Tibial artery (tissue), 4 donors: ENCODE measurements at regions not wholly inside any gene's neighbourhood (a gene's known extent, or its start where the extent isn't known, plus 50 kb on each side); places are given as distances from the start of the nearest gene placed in this dataset.
"Not testable (repeated sequence)": the region's sequence is repeated elsewhere in the genome, so short reads cannot be mapped to it uniquely, and the experiment has no call there.

Experiments used
- DNase-seq, 2 donors: peaks; one replicate each; pipeline ENCODE4 v3.0.0-alpha.2; 2019
- H3K27ac ChIP-seq, 2 donors: fragments of 200-600 bp; sonication (generic) in 1 of 2; 1 replicate in 1 of 2; 2 replicates in 1 of 2; pipeline ENCODE4 v1.5.1; 2018 to 2019; ENCODE audit warnings: mild to moderate bottlenecking in 1 of 2
- H3K27me3 ChIP-seq, 2 donors: fragments of 200-600 bp; sonication (generic) in 1 of 2; one replicate each; pipeline versions ENCODE4 v1.5.1 to v1.6.0; 2016 to 2019
- H3K36me3 ChIP-seq, 3 donors: fragments of 200-600 bp; sonication (generic) in 2 of 3; one replicate each; pipeline ENCODE4 v1.5.1; 2016 to 2019; ENCODE audit warnings: mild to moderate bottlenecking in 2 of 3
- H3K4me1 ChIP-seq, 4 donors: fragments of 200-600 bp; sonication (generic) in 2 of 4; 1 replicate in 3 of 4; 2 replicates in 1 of 4; pipeline ENCODE4 v1.5.1; 2016 to 2019
- H3K4me3 ChIP-seq, 2 donors: fragments of 200-600 bp; sonication (generic) in 1 of 2; 1 replicate in 1 of 2; 2 replicates in 1 of 2; pipeline ENCODE4 v1.5.1; 2018 to 2019; ENCODE audit warnings: mild to moderate bottlenecking in 2 of 2
- H3K9me3 ChIP-seq, 3 donors: fragments of 200-600 bp; sonication (generic) in 1 of 3; one replicate each; pipeline ENCODE4 v1.5.1; 2016 to 2019
- CTCF ChIP-seq, 2 experiments: fragments of 200-600 bp in 1 of 2; fragments of 450-650 bp in 1 of 2; IDR thresholded peaks; one replicate each; pipeline ENCODE4 v1.5.1; 2017 to 2019; ENCODE audit warnings: antibody characterized with exemption in 2 of 2, mild to moderate bottlenecking in 1 of 2, moderate library complexity in 1 of 2
- intact Hi-C: fragments of 100-400 bp; cut with DNase I; formaldehyde crosslinking; loops from one replicate; pipeline ENCODE4 v1.15.0; 2023; ENCODE audit warnings: low total_unique reads

GRCh38 chr18:1760901-1761300 lies 810.4 kb downstream of the METTL4 start:
- no peaks in the 10 kb centered on the region for H3K27me3 ChIP-seq
- DNase-seq: no peak
- H3K4me1 ChIP-seq: no peaks in the 10 kb centered on the region
- H3K27ac ChIP-seq: no peak overlapping the region
- no peaks in the 10 kb centered on the region for H3K9me3 ChIP-seq
- no peaks in the 10 kb centered on the region for H3K36me3 ChIP-seq
- H3K4me3 ChIP-seq: no peak overlapping the region
- intact Hi-C loops: no loop called here
- TF ChIP-seq CTCF (IDR thresholded peaks at IDR 0.05): no peak

GRCh38 chr18:1774261-1774660 lies 797.0 kb downstream of the METTL4 start:
- Histone ChIP-seq H3K4me1 (no peaks in the 10 kb centered on the region), H3K27ac (no peak overlapping the region), H3K9me3 (no peaks in the 10 kb centered on the region), H3K4me3 (no peak overlapping the region), H3K36me3 (no peaks in the 10 kb centered on the region), H3K27me3 (no peaks in the 10 kb centered on the region)
- no peak for TF ChIP-seq CTCF (IDR thresholded peaks at IDR 0.05)
- DNase-seq: no peak
- intact Hi-C loops: no loop called here

GRCh38 chr18:1777843-1778242 lies 793.5 kb downstream of the METTL4 start:
- Histone ChIP-seq H3K4me1 (no peaks in the 10 kb centered on the region), H3K9me3 (no peaks in the 10 kb centered on the region), H3K4me3 (no peak overlapping the region), H3K27me3 (no peaks in the 10 kb centered on the region), H3K27ac (no peak overlapping the region), H3K36me3 (no peaks in the 10 kb centered on the region)
- intact Hi-C loops: no loop called here
- no peak for TF ChIP-seq CTCF (IDR thresholded peaks at IDR 0.05)
- DNase-seq: no peak

GRCh38 chr18:1778496-1779178 lies 792.7 kb downstream of the METTL4 start:
- no peak overlapping the region for H3K4me3 ChIP-seq
- no peaks in the 10 kb centered on the region for H3K4me1 ChIP-seq
- H3K9me3 ChIP-seq: no peaks in the 10 kb centered on the region
- H3K36me3 ChIP-seq: no peaks in the 10 kb centered on the region
- H3K27ac ChIP-seq: no peak overlapping the region
- no peak for DNase-seq
- no peak for TF ChIP-seq CTCF (IDR thresholded peaks at IDR 0.05)
- intact Hi-C loops: no loop called here
- no peaks in the 10 kb centered on the region for H3K27me3 ChIP-seq

GRCh38 chr18:1779587-1779986 lies 791.7 kb downstream of the METTL4 start:
- Histone ChIP-seq H3K36me3 (no peaks in the 10 kb centered on the region), H3K27ac (no peak overlapping the region), H3K4me1 (no peaks in the 10 kb centered on the region), H3K27me3 (no peaks in the 10 kb centered on the region), H3K9me3 (no peaks in the 10 kb centered on the region), H3K4me3 (no peak overlapping the region)
- no peak for DNase-seq
- intact Hi-C loops: no loop called here
- TF ChIP-seq CTCF (IDR thresholded peaks at IDR 0.05): no peak

GRCh38 chr18:1784113-1784512 lies 787.2 kb downstream of the METTL4 start:
- Histone ChIP-seq H3K36me3 (no peaks in the 10 kb centered on the region), H3K4me1 (no peaks in the 10 kb centered on the region), H3K27me3 (no peaks in the 10 kb centered on the region), H3K4me3 (no peak overlapping the region), H3K27ac (no peak overlapping the region), H3K9me3 (no peaks in the 10 kb centered on the region)
- no peak for DNase-seq
- intact Hi-C loops: no loop called here
- no peak for TF ChIP-seq CTCF (IDR thresholded peaks at IDR 0.05)

GRCh38 chr18:1785980-1786379 lies 785.3 kb downstream of the METTL4 start:
- H3K9me3 ChIP-seq, H3K4me1 ChIP-seq, H3K4me3 ChIP-seq, H3K27ac ChIP-seq, DNase-seq, H3K27me3 ChIP-seq, H3K36me3 ChIP-seq, intact Hi-C loops: not testable (repeated sequence)
